A549 (cell line): ENCODE measurements at regions not wholly inside any gene's neighbourhood (a gene's known extent, or its start where the extent isn't known, plus 50 kb on each side); places are given as distances from the start of the nearest gene placed in this dataset.

Source experiments
- ATAC-seq, 2 experiments: fragments of 200-7000 bp in 1 of 2; fragments of >200 bp in 1 of 2; cut with Nextera tagmentation in 1 of 2; cut with Tn5 transposase in 1 of 2; 3 replicates each; pipeline versions ENCODE4 v1.8.0 to v1.9.1; 2018 to 2020; ENCODE audit warnings: mild to moderate bottlenecking in 1 of 2, moderate library complexity in 1 of 2
- CTCF ChIA-PET: fragments of 300-600 bp; sonication (Branson Sonifier 250); formaldehyde crosslinking; extraction: SDS; loops from one replicate; lab custom pipeline; 2021; ENCODE audit warnings: antibody characterized with exemption, inconsistent platforms; lab: Yijun Ruan, JAX
- POLR2A ChIA-PET: fragments of 350-600 bp; formaldehyde crosslinking; extraction: SDS; loops from one replicate; lab custom pipeline; 2021; ENCODE audit warnings: antibody characterized with exemption, inconsistent platforms; lab: Yijun Ruan, JAX
- DNase-seq, 2 experiments: peaks; one replicate each; pipeline versions ENCODE4 v3.0.0 to v3.0.0-alpha.2; 2011 to 2016; ENCODE audit warnings: low read depth in 1 of 2, low spot score in 1 of 2
- FAIRE-seq: peaks from 2 replicates; lab custom pipeline; 2011; peaks lifted over from hg19 to GRCh38; lab: Jason Lieb, UNC
- H3K27ac ChIP-seq, 2 experiments: fragments of >200 bp; sonication (Bioruptor Twin); formaldehyde crosslinking; 3 replicates each; pipeline ENCODE4 v1.5.1; 2016 to 2017
- H3K4me1 ChIP-seq: fragments of >200 bp; sonication (Bioruptor Twin); formaldehyde crosslinking; 3 replicates; pipeline ENCODE4 v1.6.1; 2016
- H3K4me2 ChIP-seq: fragments of >200 bp; sonication (Bioruptor Twin); formaldehyde crosslinking; 3 replicates; pipeline ENCODE4 v1.6.1; 2016
- H3K4me3 ChIP-seq: fragments of >200 bp; sonication (Bioruptor Twin); formaldehyde crosslinking; 3 replicates; pipeline ENCODE4 v1.5.1; 2016
- H3K9me3 ChIP-seq: fragments of >200 bp; sonication (Bioruptor Twin); formaldehyde crosslinking; 3 replicates; pipeline ENCODE4 v1.6.1; 2016
- BCL3 ChIP-seq: fragments of >200 bp; sonication (Bioruptor Twin); formaldehyde crosslinking; IDR thresholded peaks from 3 replicates; pipeline ENCODE4 v1.6.1; 2016
- BHLHE40 ChIP-seq: IDR thresholded peaks from 2 replicates; pipeline ENCODE4 v1.6.1; 2012; ENCODE audit warnings: low read depth, low read length, inconsistent platforms
- CHD2 ChIP-seq: fragments of 150-350 bp; IDR thresholded peaks from 2 replicates; pipeline ENCODE4 v1.6.1; 2014; ENCODE audit warnings: low read length; ENCODE audit not compliant: partially characterized antibody
- CHD4 ChIP-seq: fragments of 200-600 bp; sonication (generic); IDR thresholded peaks from 2 replicates; pipeline ENCODE4 v1.6.1; 2016; ENCODE audit warnings: antibody characterized with exemption, mild to moderate bottlenecking, borderline replicate concordance
- E2F6 ChIP-seq: IDR thresholded peaks from 2 replicates; pipeline ENCODE4 v1.6.1; 2012; ENCODE audit warnings: low read depth, borderline replicate concordance
- EHF ChIP-seq: fragments of 250-450 bp; sonication (Bioruptor Pico); IDR thresholded peaks from 2 replicates; pipeline ENCODE4 v1.5.0; 2020; ENCODE audit warnings: mild to moderate bottlenecking
- FOSL2 ChIP-seq, 2 experiments: fragments of 450-650 bp in 1 of 2; fragments of >200 bp in 1 of 2; sonication (Bioruptor Twin) in 1 of 2; formaldehyde crosslinking; IDR thresholded peaks; 2 replicates each; pipeline versions ENCODE4 v1.5.0 to v1.6.1; 2016 to 2020; ENCODE audit warnings: mild to moderate bottlenecking in 1 of 2, moderate library complexity in 1 of 2
- FOXS1 ChIP-seq: fragments of 250-450 bp; sonication (Bioruptor Pico); IDR thresholded peaks from 2 replicates; pipeline ENCODE4 v1.5.0; 2020; ENCODE audit warnings: mild to moderate bottlenecking, moderate library complexity
- GATA3 ChIP-seq: IDR thresholded peaks from 2 replicates; pipeline ENCODE4 v1.6.1; 2012; ENCODE audit warnings: borderline replicate concordance
- HMGXB4 ChIP-seq: fragments of 250-450 bp; sonication (Bioruptor Pico); IDR thresholded peaks from 2 replicates; pipeline ENCODE4 v1.5.0; 2021; ENCODE audit warnings: mild to moderate bottlenecking, moderate library complexity, borderline replicate concordance
- HOXA7 ChIP-seq: fragments of 250-450 bp; sonication (Bioruptor Pico); IDR thresholded peaks from 2 replicates; pipeline ENCODE4 v1.5.0; 2020; ENCODE audit warnings: mild to moderate bottlenecking, moderate library complexity
- JUN ChIP-seq, 2 experiments: fragments of >200 bp; sonication (Bioruptor Twin); formaldehyde crosslinking; IDR thresholded peaks; 2 replicates in 1 of 2; 3 replicates in 1 of 2; pipeline ENCODE4 v1.6.1; 2016 to 2017
- JUNB ChIP-seq: fragments of >200 bp; sonication (Bioruptor Twin); formaldehyde crosslinking; IDR thresholded peaks from 2 replicates; pipeline ENCODE4 v1.6.1; 2016
- KDM1A ChIP-seq: fragments of 200-600 bp; sonication (generic); IDR thresholded peaks from 2 replicates; pipeline ENCODE4 v1.6.1; 2016; ENCODE audit warnings: low read depth, mild to moderate bottlenecking
- MYC ChIP-seq: IDR thresholded peaks from 2 replicates; pipeline ENCODE4 v1.6.1; 2012; ENCODE audit warnings: mild to moderate bottlenecking, inconsistent platforms, low read length, improper control_type of control experiment, borderline replicate concordance
- NPAS2 ChIP-seq: fragments of 250-450 bp; sonication (Bioruptor Pico); IDR thresholded peaks from 2 replicates; pipeline ENCODE4 v1.8.0; 2022; ENCODE audit warnings: mild to moderate bottlenecking, moderate library complexity, borderline replicate concordance
- POLR2A ChIP-seq: IDR thresholded peaks from 2 replicates; pipeline ENCODE4 v1.6.1; 2012; ENCODE audit warnings: mild to moderate bottlenecking, low read length
- RCOR1 ChIP-seq: fragments of 150-350 bp; IDR thresholded peaks from 2 replicates; pipeline ENCODE4 v1.6.1; 2014; ENCODE audit warnings: antibody characterized with exemption, low read length, low read depth
- RNF2 ChIP-seq: fragments of 200-600 bp; sonication (generic); IDR thresholded peaks from 2 replicates; pipeline ENCODE4 v1.6.1; 2016; ENCODE audit warnings: low read depth, mild to moderate bottlenecking, antibody characterized with exemption, moderate library complexity, borderline replicate concordance
- SMC3 ChIP-seq: fragments of >200 bp; sonication (Bioruptor Twin); formaldehyde crosslinking; IDR thresholded peaks from 3 replicates; pipeline ENCODE4 v1.6.1; 2018; ENCODE audit warnings: inconsistent platforms
- USF2 ChIP-seq: fragments of 450-650 bp; IDR thresholded peaks from 2 replicates; pipeline ENCODE4 v1.6.1; 2014; ENCODE audit warnings: antibody characterized with exemption
- ZFP36 ChIP-seq: fragments of 450-650 bp; IDR thresholded peaks from 2 replicates; pipeline ENCODE4 v1.6.1; 2014; ENCODE audit warnings: borderline replicate concordance; ENCODE audit not compliant: partially characterized antibody
- ZSCAN20 ChIP-seq: fragments of 250-450 bp; sonication (Bioruptor Pico); IDR thresholded peaks from 2 replicates; pipeline ENCODE4 v1.8.0; 2022; ENCODE audit warnings: mild to moderate bottlenecking, moderate library complexity
- WGBS: methylation state at CpG from one replicate; pipeline ENCODE4 v1.1.6; 2017; ENCODE audit errors: missing lambda C conversion rate; 5-methylcytosine and 5-hydroxymethylcytosine counted together

GRCh38 chr12:58369576-58369975, 428.2 kb downstream of the ATP23 start:
- Histone ChIP-seq H3K27ac (no peak overlapping the region), H3K4me1 (peaks cover 9% of the 10 kb centered on the region), H3K4me3 (no peak overlapping the region)
- FAIRE-seq (no peak), ATAC-seq (no peak), DNase-seq (no peak)
- WGBS, result 25% methylated on average over 3 of the region's 3 CpGs
- no peak for TF ChIP-seq CHD4
- no peak for TF ChIP-seq USF2
- no peak for TF ChIP-seq RNF2
- no peak for TF ChIP-seq E2F6
- no peak for TF ChIP-seq POLR2A
- TF ChIP-seq EHF, result no peak
- TF ChIP-seq SMC3, result no peak
- no peak for TF ChIP-seq JUNB
- no peak for TF ChIP-seq ZFP36
- TF ChIP-seq JUN (IDR thresholded peaks at IDR 0.05), result no peak
- no peak for TF ChIP-seq CHD2
- no peak for TF ChIP-seq GATA3
- TF ChIP-seq ZSCAN20 (CRISPR knock-in tag), result no peak
- TF ChIP-seq NPAS2 (CRISPR knock-in tag), result no peak
- TF ChIP-seq MYC, result no peak
- no peak for TF ChIP-seq RCOR1
- TF ChIP-seq HMGXB4 (CRISPR knock-in tag), result no peak
- no peak for TF ChIP-seq HOXA7 (CRISPR knock-in tag)
- no peak for TF ChIP-seq FOSL2 (IDR thresholded peaks at IDR 0.05)
- TF ChIP-seq FOSL2 (CRISPR knock-in tag; IDR thresholded peaks at IDR 0.05), result no peak
- TF ChIP-seq, all 56 proteins: peak for 0
- Histone ChIP-seq H3K9me3 (no peaks in the 10 kb centered on the region), H3K4me2 (no peak overlapping the region)
- ChIA-PET POLR2A (no interaction called here), CTCF (interaction anchor here (1.3 to 1.4 kb wide), 2 partner anchors 9 to 740 kb away, joined by 3 to 6 read pairs; no protein-coding TSS in a partner anchor)

- CTCF ChIA-PET, result interaction anchor here (1.3 kb wide), 2 partner anchors 9 to 450 kb away, joined by 3 read pairs; no protein-coding TSS in a partner anchor
- TF ChIP-seq KDM1A, result no peak
- no peak for TF ChIP-seq BHLHE40
- no peak for TF ChIP-seq BCL3
- no peak for TF ChIP-seq FOXS1
- no peak for ATAC-seq
- Histone ChIP-seq H3K27ac (no peak overlapping the region), H3K4me3 (no peak overlapping the region), H3K4me1 (no peaks in the 10 kb centered on the region), H3K4me2 (no peak overlapping the region), H3K9me3 (no peaks in the 10 kb centered on the region)
- no peak for DNase-seq
- POLR2A ChIA-PET, result no interaction called here
- WGBS, result 92% methylated on average over 3 of the region's 3 CpGs
- FAIRE-seq, result no peak
These were observed 430.9 kb downstream of the ATP23 start for GRCh38 chr12:58372298-58372697.
